GM12891 (cell line): ENCODE measurements at regions not wholly inside any gene's neighbourhood (a gene's known extent, or its start where the extent isn't known, plus 50 kb on each side); places are given as distances from the start of the nearest gene placed in this dataset.

Experiments used
- DNase-seq: peaks from one replicate; pipeline ENCODE4 v3.0.0; 2011; ENCODE audit warnings: low spot score; ENCODE audit not compliant: insufficient read length
- FAIRE-seq: peaks from 2 replicates; lab custom pipeline; 2011; peaks lifted over from hg19 to GRCh38; lab: Jason Lieb, UNC
- PAX5 ChIP-seq: IDR thresholded peaks from 2 replicates; pipeline ENCODE4 v1.6.1; 2011; ENCODE audit warnings: low read length, moderate library complexity, mild to moderate bottlenecking; ENCODE audit not compliant: insufficient read depth, severe bottlenecking
- POLR2A ChIP-seq: IDR thresholded peaks from 2 replicates; pipeline ENCODE4 v1.6.1; 2011; ENCODE audit warnings: low read depth, low read length, control low read depth
- POLR2AphosphoS5 ChIP-seq: IDR thresholded peaks from 2 replicates; pipeline ENCODE4 v1.6.1; 2011; ENCODE audit warnings: low read depth, low read length, control low read depth
- POU2F2 ChIP-seq: IDR thresholded peaks from 2 replicates; pipeline ENCODE4 v1.6.1; 2011; ENCODE audit warnings: low read depth, mild to moderate bottlenecking, control low read depth, low read length, moderate library complexity
- SPI1 ChIP-seq: IDR thresholded peaks from 2 replicates; pipeline ENCODE4 v1.6.1; 2011; ENCODE audit warnings: low read depth, low read length, control low read depth
- TAF1 ChIP-seq: IDR thresholded peaks from 2 replicates; pipeline ENCODE4 v1.6.1; 2011; ENCODE audit warnings: low read depth, low read length, control low read depth

DNA sequence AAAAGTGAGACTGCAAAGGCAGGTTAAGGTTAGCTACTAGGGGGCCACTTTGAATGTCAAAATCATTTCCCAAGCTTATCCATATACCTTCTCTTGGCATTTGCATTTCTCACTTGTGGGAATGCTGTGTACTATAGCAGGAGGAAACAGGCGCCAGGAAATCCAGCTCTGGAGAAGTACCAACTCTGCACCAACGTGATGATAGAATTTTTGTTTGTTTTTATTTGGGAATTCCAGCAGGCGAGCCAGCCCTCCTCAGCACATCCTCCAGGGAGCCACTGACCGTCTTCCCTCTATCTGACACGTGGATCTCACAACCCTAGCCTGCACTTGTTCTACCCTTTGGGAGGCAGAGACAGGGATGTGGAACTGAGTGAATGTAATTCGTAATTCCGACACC is 318.0 kb downstream of the ACTL7B start:
- no peak for DNase-seq
- TF ChIP-seq PAX5 (no peak), TAF1 (no peak), SPI1 (no peak), POLR2A (no peak), POLR2AphosphoS5 (no peak), POU2F2 (no peak)
- FAIRE-seq: no peak

- TF ChIP-seq POLR2A (no peak), POLR2AphosphoS5 (no peak), SPI1 (no peak), TAF1 (no peak), PAX5 (no peak), POU2F2 (no peak)
- DNase-seq: no peak
- no peak for FAIRE-seq
Observed at GRCh38 chr9:108536836-108537601, 318.8 kb downstream of the ACTL7B start.

GRCh38 chr9:108535526-108535925 is 320.3 kb downstream of the ACTL7B start:
- TF ChIP-seq POLR2A: no peak
- no peak for TF ChIP-seq TAF1
- TF ChIP-seq SPI1: no peak
- no peak for TF ChIP-seq POLR2AphosphoS5
- TF ChIP-seq PAX5: no peak
- TF ChIP-seq POU2F2: no peak
- FAIRE-seq (no peak), DNase-seq (peak; percentile 11)

- FAIRE-seq (no peak), DNase-seq (no peak)
- TF ChIP-seq POU2F2 (no peak), POLR2A (no peak), PAX5 (no peak), TAF1 (no peak), SPI1 (no peak), POLR2AphosphoS5 (no peak)
Observed at GRCh38 chr9:108534741-108535140, 321.0 kb downstream of the ACTL7B start.

- no peak for FAIRE-seq
- TF ChIP-seq POLR2AphosphoS5: no peak
- TF ChIP-seq POLR2A: no peak
- no peak for TF ChIP-seq PAX5
- no peak for TF ChIP-seq POU2F2
- TF ChIP-seq SPI1: no peak
- TF ChIP-seq TAF1: no peak
Observed at GRCh38 chr9:108530141-108530540, 325.6 kb downstream of the ACTL7B start.

GRCh38 chr9:108528231-108528630 is 327.6 kb downstream of the ACTL7B start:
- no peak for FAIRE-seq
- TF ChIP-seq SPI1 (no peak), TAF1 (no peak), POLR2AphosphoS5 (no peak), PAX5 (no peak), POLR2A (no peak), POU2F2 (no peak)
- DNase-seq: no peak

More at GRCh38 chr9:108530141-108530540, 325.6 kb downstream of the ACTL7B start:
- no peak for DNase-seq

- no peak for TF ChIP-seq TAF1
- no peak for TF ChIP-seq SPI1
- TF ChIP-seq POLR2A: no peak
- TF ChIP-seq POLR2AphosphoS5: no peak
Observed at GRCh38 chr9:108526518-108526917, 329.3 kb downstream of the ACTL7B start.

GRCh38 chr9:108525186-108525585 is 330.6 kb downstream of the ACTL7B start:
- TF ChIP-seq POU2F2 (no peak), TAF1 (no peak), POLR2A (no peak), POLR2AphosphoS5 (no peak), SPI1 (no peak), PAX5 (no peak)
- DNase-seq (no peak), FAIRE-seq (no peak)

More at GRCh38 chr9:108526518-108526917, 329.3 kb downstream of the ACTL7B start:
- FAIRE-seq (no peak), DNase-seq (no peak)

DNA sequence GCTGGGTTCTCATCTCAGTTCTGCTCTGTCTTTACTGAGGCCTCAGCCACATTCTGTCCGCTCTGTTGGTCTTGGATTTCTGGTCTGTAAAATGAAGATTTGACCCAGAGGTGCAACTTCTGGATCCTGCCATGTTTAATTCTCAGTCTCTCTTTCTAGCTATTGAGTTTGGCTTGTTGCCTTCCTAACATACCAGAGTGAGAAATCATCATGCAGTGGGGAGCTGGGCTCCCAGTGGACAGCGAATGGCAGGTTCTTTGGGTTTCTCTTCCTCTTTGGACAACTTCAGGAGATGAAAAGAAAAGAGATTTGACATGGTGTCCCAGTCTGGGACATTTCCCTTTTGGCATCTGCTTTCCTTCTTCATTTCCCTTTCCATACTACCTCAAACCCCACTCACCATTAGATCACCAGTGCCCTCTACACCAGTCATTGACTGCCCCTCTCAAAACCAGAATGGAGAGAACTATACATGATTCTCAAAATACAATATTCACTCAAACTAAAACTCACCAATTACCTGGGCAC is 334.7 kb downstream of the ACTL7B start:
- no peak for DNase-seq
- no peak for FAIRE-seq
- TF ChIP-seq SPI1 (no peak), POU2F2 (no peak), TAF1 (no peak), POLR2A (no peak), POLR2AphosphoS5 (no peak), PAX5 (no peak)

DNA sequence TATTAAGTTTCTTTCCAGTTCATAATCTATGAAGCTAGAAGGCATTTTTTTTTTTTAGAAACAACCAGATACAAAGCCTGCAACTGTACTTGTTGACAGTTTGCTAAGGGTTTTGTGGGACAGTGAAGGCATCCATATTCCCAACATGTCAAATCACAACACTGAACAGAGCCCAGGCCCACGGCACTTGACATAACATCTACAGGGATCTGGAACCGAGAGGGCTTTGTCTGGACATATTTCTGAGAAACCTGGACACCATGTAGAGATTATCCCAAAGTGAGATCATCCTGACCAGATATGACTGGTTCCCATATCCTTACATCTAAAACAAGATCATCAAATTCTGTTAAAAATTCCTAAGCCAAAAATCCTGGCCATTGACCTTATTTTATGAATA is 336.3 kb downstream of the ACTL7B start:
- FAIRE-seq (no peak), DNase-seq (no peak)
- TF ChIP-seq TAF1 (no peak), POLR2AphosphoS5 (no peak), SPI1 (no peak), POU2F2 (no peak), POLR2A (no peak), PAX5 (no peak)
